Natural killer cell treated with Interleukin-12 subunit alpha and Interleukin-12 subunit beta and Interleukin-15 and Interleukin-18, amount 100 ng/mL, for 72 hours (primary cell): ENCODE measurements at regions not wholly inside any gene's neighbourhood (a gene's known extent, or its start where the extent isn't known, plus 50 kb on each side); places are given as distances from the start of the nearest gene placed in this dataset.
"Not testable (repeated sequence)": the region's sequence is repeated elsewhere in the genome, so short reads cannot be mapped to it uniquely, and the experiment has no call there.

Experiments used
- ATAC-seq, 2 donors: fragments of 150-1000 bp; cut with Tn5 transposase in 1 of 2; sonication (Bioruptor Pico), chemical (Tn5 transposase) in 1 of 2; 2 replicates each; pipeline ENCODE4 v1.10.0; 2021
- DNase-seq: peaks from one replicate; pipeline ENCODE4 v3.0.0; 2022; ENCODE audit warnings: low spot score
- H3K27ac Mint-ChIP-seq, 2 donors: 1 replicate in 1 of 2; 2 replicates in 1 of 2; pipeline ENCODE4 v1.8.0; 2022; ENCODE audit warnings: mixed read lengths in 2 of 2, mild to moderate bottlenecking in 1 of 2, moderate library complexity in 1 of 2
- H3K27me3 Mint-ChIP-seq, 2 donors: 1 replicate in 1 of 2; 2 replicates in 1 of 2; pipeline ENCODE4 v1.8.0; 2022; ENCODE audit warnings: mixed read lengths in 2 of 2
- H3K36me3 Mint-ChIP-seq: one replicate; pipeline ENCODE4 v1.8.0; 2022; ENCODE audit warnings: mixed read lengths
- H3K4me1 Mint-ChIP-seq, 2 donors: 1 replicate in 1 of 2; 2 replicates in 1 of 2; pipeline ENCODE4 v1.8.0; 2022; ENCODE audit warnings: low read depth in 2 of 2, mixed read lengths in 2 of 2, mild to moderate bottlenecking in 1 of 2
- H3K4me3 Mint-ChIP-seq: one replicate; pipeline ENCODE4 v1.8.0; 2022; ENCODE audit warnings: mixed read lengths
- H3K9me3 Mint-ChIP-seq: 2 replicates; pipeline ENCODE4 v1.8.0; 2022; ENCODE audit warnings: mixed read lengths

GRCh38 chr15:68495221-68495950, 63.4 kb upstream of the ITGA11 start:
- ATAC-seq (no peak), DNase-seq (no peak)
- Mint-ChIP-seq H3K4me3 (no peak overlapping the region), H3K27ac (no peak overlapping the region), H3K4me1 (no peaks in the 10 kb centered on the region), H3K9me3 (no peaks in the 10 kb centered on the region), H3K36me3 (no peaks in the 10 kb centered on the region), H3K27me3 (peaks cover 16 to 36% of the 10 kb centered on the region in 2 donors)

DNA sequence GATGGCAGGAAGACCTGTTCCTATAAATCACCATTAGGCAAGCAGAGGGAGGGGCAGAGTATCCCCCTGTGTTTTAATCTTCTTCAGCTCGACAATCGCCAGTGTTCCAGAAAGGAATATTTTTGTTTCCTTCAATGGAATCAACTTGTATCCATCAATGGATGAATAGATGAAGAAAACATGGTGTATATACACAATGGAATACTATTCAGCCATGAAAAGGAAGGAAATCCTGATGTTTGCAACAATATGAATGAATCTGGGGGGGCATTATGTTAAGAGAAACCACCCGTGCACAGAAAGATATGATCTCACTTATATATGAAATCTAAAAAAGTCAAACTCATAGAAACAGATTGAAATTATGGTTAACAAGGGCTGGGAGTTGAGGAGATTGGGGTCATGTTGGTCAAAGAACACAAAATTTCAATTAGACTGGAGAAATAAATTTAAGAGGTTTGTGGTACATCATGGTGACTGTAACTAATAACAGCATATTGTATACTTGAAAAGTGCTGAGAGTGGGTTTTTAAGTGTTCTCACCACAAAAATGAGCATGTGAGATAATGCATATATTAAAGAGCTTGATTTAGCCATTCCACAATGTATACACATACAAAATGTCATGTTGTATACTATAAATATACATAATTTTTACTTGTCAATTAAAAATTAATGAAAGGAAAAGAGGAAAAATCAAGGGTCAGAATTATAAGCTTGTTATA, 64.2 kb upstream of the ITGA11 start:
- no peaks in the 10 kb centered on the region for H3K36me3 Mint-ChIP-seq
- no peaks in the 10 kb centered on the region for H3K4me1 Mint-ChIP-seq
- peaks cover 12 to 28% of the 10 kb centered on the region in 2 donors for H3K27me3 Mint-ChIP-seq
- ATAC-seq: no peak
- no peak for DNase-seq
- H3K9me3 Mint-ChIP-seq: no peaks in the 10 kb centered on the region
- H3K4me3 Mint-ChIP-seq: no peak overlapping the region
- H3K27ac Mint-ChIP-seq: no peak overlapping the region

GRCh38 chr15:68496751-68497150, 64.8 kb upstream of the ITGA11 start:
- peaks cover 15 to 25% of the 10 kb centered on the region in 2 donors for H3K27me3 Mint-ChIP-seq
- not testable (repeated sequence) for ATAC-seq, H3K4me1 Mint-ChIP-seq, DNase-seq, H3K9me3 Mint-ChIP-seq, H3K36me3 Mint-ChIP-seq, H3K4me3 Mint-ChIP-seq, H3K27ac Mint-ChIP-seq

DNA sequence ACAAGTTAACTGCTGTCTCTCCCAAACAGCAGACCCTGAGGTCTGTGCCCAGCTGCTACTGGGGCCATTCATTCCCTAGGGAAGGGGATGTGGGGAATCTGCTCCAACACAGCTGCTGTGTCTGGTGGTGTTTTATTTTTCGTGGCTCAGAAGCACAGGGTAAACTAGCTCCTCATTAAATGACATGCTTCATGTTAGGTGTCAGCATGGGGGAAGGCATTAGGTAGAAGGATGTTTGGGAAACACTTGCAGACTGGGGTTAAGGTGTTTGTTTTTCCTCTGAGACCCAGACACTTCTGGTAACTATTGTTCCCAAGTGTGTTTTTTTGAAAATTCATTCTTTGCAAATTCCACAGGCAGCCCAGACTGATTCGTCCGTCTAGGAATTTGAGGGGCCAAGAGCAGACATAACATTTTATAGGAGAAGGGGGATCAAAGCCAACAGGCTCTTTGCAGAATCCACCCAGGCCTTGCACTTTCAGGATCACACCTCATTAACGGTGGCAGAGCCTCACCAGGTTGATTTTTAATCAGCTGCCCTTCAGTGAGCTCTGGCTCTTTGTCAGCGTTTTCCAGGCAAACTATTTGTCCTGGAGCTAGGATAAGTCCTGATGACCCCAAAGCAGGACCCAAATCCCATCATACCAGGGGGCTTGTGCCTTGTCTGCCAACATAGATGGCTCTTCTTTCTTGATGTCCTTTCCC, 65.4 kb upstream of the ITGA11 start:
- Mint-ChIP-seq H3K27me3 (peaks cover 16 to 27% of the 10 kb centered on the region in 2 donors), H3K36me3 (no peaks in the 10 kb centered on the region), H3K27ac (no peak overlapping the region), H3K4me1 (no peaks in the 10 kb centered on the region), H3K4me3 (no peak overlapping the region), H3K9me3 (no peaks in the 10 kb centered on the region)
- no peak for ATAC-seq
- no peak for DNase-seq

- no peaks in the 10 kb centered on the region for H3K36me3 Mint-ChIP-seq
- H3K9me3 Mint-ChIP-seq: no peaks in the 10 kb centered on the region
- DNase-seq: no peak
- no peaks in the 10 kb centered on the region for H3K4me1 Mint-ChIP-seq
- H3K4me3 Mint-ChIP-seq: no peak overlapping the region
- no peak for ATAC-seq
- H3K27ac Mint-ChIP-seq: no peak overlapping the region
- peaks cover 16 to 27% of the 10 kb centered on the region in 2 donors for H3K27me3 Mint-ChIP-seq
These were observed 66.1 kb upstream of the ITGA11 start for GRCh38 chr15:68498076-68498475.

GRCh38 chr15:68499620-68500312, 67.8 kb upstream of the ITGA11 start:
- Mint-ChIP-seq H3K4me1 (no peaks in the 10 kb centered on the region), H3K27me3 (peaks cover 12 to 14% of the 10 kb centered on the region in 2 donors), H3K4me3 (no peak overlapping the region), H3K9me3 (no peaks in the 10 kb centered on the region), H3K36me3 (no peaks in the 10 kb centered on the region), H3K27ac (no peak overlapping the region)
- no peak for DNase-seq
- no peak for ATAC-seq

GRCh38 chr15:68500363-68501258, 68.6 kb upstream of the ITGA11 start:
- Mint-ChIP-seq H3K4me3 (no peak overlapping the region), H3K27me3 (peaks cover 7% of the 10 kb centered on the region in 2 donors), H3K27ac (no peak overlapping the region), H3K4me1 (no peaks in the 10 kb centered on the region), H3K9me3 (no peaks in the 10 kb centered on the region), H3K36me3 (no peaks in the 10 kb centered on the region)
- no peak for DNase-seq
- ATAC-seq: no peak

GRCh38 chr15:68501259-68501591, 69.3 kb upstream of the ITGA11 start:
- ATAC-seq (no peak), DNase-seq (no peak)
- no peak overlapping the region for H3K27ac Mint-ChIP-seq
- no peaks in the 10 kb centered on the region for H3K36me3 Mint-ChIP-seq
- H3K27me3 Mint-ChIP-seq: peaks cover 9 to 13% of the 10 kb centered on the region in 2 donors
- H3K4me3 Mint-ChIP-seq: no peak overlapping the region
- H3K9me3 Mint-ChIP-seq: no peaks in the 10 kb centered on the region
- H3K4me1 Mint-ChIP-seq: no peaks in the 10 kb centered on the region

GRCh38 chr15:68501616-68502015, 69.7 kb upstream of the ITGA11 start:
- Mint-ChIP-seq H3K27me3 (peaks cover 9 to 17% of the 10 kb centered on the region in 2 donors), H3K36me3 (no peaks in the 10 kb centered on the region), H3K9me3 (no peaks in the 10 kb centered on the region), H3K4me3 (no peak overlapping the region), H3K27ac (no peak overlapping the region), H3K4me1 (no peaks in the 10 kb centered on the region)
- ATAC-seq (no peak), DNase-seq (no peak)

- H3K27ac Mint-ChIP-seq: no peak overlapping the region
- ATAC-seq (no peak), DNase-seq (no peak)
- peaks cover 12 to 24% of the 10 kb centered on the region in 2 donors for H3K27me3 Mint-ChIP-seq
- H3K36me3 Mint-ChIP-seq: no peaks in the 10 kb centered on the region
- no peaks in the 10 kb centered on the region for H3K4me1 Mint-ChIP-seq
- H3K4me3 Mint-ChIP-seq: no peak overlapping the region
- H3K9me3 Mint-ChIP-seq: no peaks in the 10 kb centered on the region
These were observed 70.5 kb upstream of the ITGA11 start for GRCh38 chr15:68502398-68502901.

DNA sequence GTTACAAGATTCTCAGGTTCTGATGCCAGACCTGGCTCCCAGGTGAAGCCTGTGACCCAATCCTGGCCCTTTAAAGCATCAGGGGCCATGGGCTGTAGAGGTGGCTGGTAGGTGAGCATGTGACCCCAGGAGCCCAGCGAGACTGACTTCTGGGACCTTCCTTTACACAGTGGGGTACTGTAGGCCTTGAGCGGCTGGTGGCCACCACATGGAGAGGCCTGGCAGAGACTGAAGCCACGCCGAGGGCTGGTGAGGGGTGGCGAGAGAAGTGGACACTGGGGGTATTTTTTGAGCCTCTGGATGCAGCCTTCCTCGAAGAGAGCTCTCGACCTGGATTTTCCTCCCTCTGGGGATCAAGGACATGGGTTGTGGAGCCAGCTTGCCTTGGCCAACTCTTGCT, 71.2 kb upstream of the ITGA11 start:
- peaks cover 12 to 24% of the 10 kb centered on the region in 2 donors for H3K27me3 Mint-ChIP-seq
- H3K4me1 Mint-ChIP-seq: no peaks in the 10 kb centered on the region
- no peaks in the 10 kb centered on the region for H3K36me3 Mint-ChIP-seq
- H3K27ac Mint-ChIP-seq: no peak overlapping the region
- DNase-seq: no peak
- ATAC-seq: no peak
- no peaks in the 10 kb centered on the region for H3K9me3 Mint-ChIP-seq
- H3K4me3 Mint-ChIP-seq: no peak overlapping the region

- Mint-ChIP-seq H3K36me3 (no peaks in the 10 kb centered on the region), H3K27ac (no peak overlapping the region), H3K4me1 (no peaks in the 10 kb centered on the region), H3K4me3 (no peak overlapping the region), H3K27me3 (peaks cover 12 to 24% of the 10 kb centered on the region in 2 donors), H3K9me3 (no peaks in the 10 kb centered on the region)
- DNase-seq (no peak), ATAC-seq (peak in 1 of 2 donors; percentile 37)
These were observed 72.1 kb upstream of the ITGA11 start for GRCh38 chr15:68503791-68504680.
